Mucosa of rectum (tissue), 2 donors: ENCODE measurements at regions not wholly inside any gene's neighbourhood (a gene's known extent, or its start where the extent isn't known, plus 50 kb on each side); places are given as distances from the start of the nearest gene placed in this dataset.
A peak's percentile ranks its signal among the peaks of the same experiment; 100 is the strongest.

Source experiments
- H3K27ac ChIP-seq, 2 donors: one replicate each; pipeline ENCODE4 v1.7.0; 2013; ENCODE audit warnings: inconsistent platforms in 2 of 2, low read depth in 2 of 2, low read length in 2 of 2
- H3K27me3 ChIP-seq, 2 donors: one replicate each; pipeline ENCODE4 v1.7.0; 2013; ENCODE audit warnings: low read length in 2 of 2; ENCODE audit not compliant: control insufficient read depth in 2 of 2, insufficient read depth in 2 of 2
- H3K36me3 ChIP-seq, 2 donors: one replicate each; pipeline ENCODE4 v1.7.0; 2013; ENCODE audit warnings: low read length in 2 of 2; ENCODE audit not compliant: control insufficient read depth in 2 of 2, insufficient read depth in 2 of 2
- H3K4me1 ChIP-seq, 2 donors: one replicate each; pipeline ENCODE4 v1.7.0; 2013; ENCODE audit warnings: low read length in 2 of 2, mild to moderate bottlenecking in 1 of 2; ENCODE audit not compliant: control insufficient read depth in 2 of 2, insufficient read depth in 2 of 2
- H3K4me3 ChIP-seq, 2 donors: one replicate each; pipeline ENCODE4 v1.7.0; 2013; ENCODE audit warnings: low read length in 2 of 2
- H3K9ac ChIP-seq, 2 donors: one replicate each; pipeline ENCODE4 v1.7.0; 2013; ENCODE audit warnings: low read length in 2 of 2, low read depth in 1 of 2, mild to moderate bottlenecking in 1 of 2
- H3K9me3 ChIP-seq, 2 donors: one replicate each; pipeline ENCODE4 v1.7.0; 2013; ENCODE audit warnings: low read length in 2 of 2; ENCODE audit not compliant: control insufficient read depth in 2 of 2
- donor health status: healthy.
- donor health status: Normal muscosa, but diverticular disease.

GRCh38 chr11:76607431-76607830, 63.1 kb downstream of the LRRC32 start:
- no peak overlapping the region for H3K27ac ChIP-seq
- no peak overlapping the region for H3K9ac ChIP-seq
- H3K9me3 ChIP-seq, result no peaks in the 10 kb centered on the region
- no peak overlapping the region for H3K4me3 ChIP-seq
- H3K36me3 ChIP-seq, result no peaks in the 10 kb centered on the region
- no peaks in the 10 kb centered on the region for H3K27me3 ChIP-seq
- H3K4me1 ChIP-seq, result peaks cover 24 to 25% of the 10 kb centered on the region in 2 donors

GRCh38 chr11:76605338-76606074, 65.0 kb downstream of the LRRC32 start:
- Histone ChIP-seq H3K27ac (peak overlapping the region in 1 of 2 donors; percentile 45), H3K4me3 (peak overlapping the region in 1 of 2 donors; percentile 15), H3K9me3 (no peaks in the 10 kb centered on the region), H3K9ac (no peak overlapping the region), H3K4me1 (peaks cover 28 to 30% of the 10 kb centered on the region in 2 donors), H3K36me3 (no peaks in the 10 kb centered on the region), H3K27me3 (no peaks in the 10 kb centered on the region)

- Histone ChIP-seq H3K9ac (peak overlapping the region in 1 of 2 donors; percentile 24), H3K27ac (peak overlapping the region in 1 of 2 donors; percentile 45), H3K36me3 (no peaks in the 10 kb centered on the region), H3K9me3 (no peaks in the 10 kb centered on the region), H3K4me1 (peaks cover 28 to 30% of the 10 kb centered on the region in 2 donors), H3K4me3 (peak overlapping the region in 1 of 2 donors; percentile 15), H3K27me3 (no peaks in the 10 kb centered on the region)
These were observed 65.8 kb downstream of the LRRC32 start for GRCh38 chr11:76604626-76605241.

- Histone ChIP-seq H3K4me3 (no peak overlapping the region), H3K9ac (peak overlapping the region in 1 of 2 donors; percentile 32), H3K27ac (peak overlapping the region in 1 of 2 donors; percentile 45), H3K27me3 (no peaks in the 10 kb centered on the region), H3K36me3 (no peaks in the 10 kb centered on the region), H3K9me3 (no peaks in the 10 kb centered on the region), H3K4me1 (peaks cover 28 to 30% of the 10 kb centered on the region in 2 donors)
These were observed 66.4 kb downstream of the LRRC32 start for GRCh38 chr11:76604081-76604625.

- H3K9ac ChIP-seq, result no peak overlapping the region
These were observed 67.3 kb downstream of the LRRC32 start for GRCh38 chr11:76603202-76603601.

More at GRCh38 chr11:76603202-76603601, 67.3 kb downstream of the LRRC32 start:
- peaks cover 28 to 30% of the 10 kb centered on the region in 2 donors for H3K4me1 ChIP-seq
- H3K27me3 ChIP-seq, result no peaks in the 10 kb centered on the region
- no peaks in the 10 kb centered on the region for H3K9me3 ChIP-seq
- H3K36me3 ChIP-seq, result no peaks in the 10 kb centered on the region
- peak overlapping the region; percentile 7 to 73 for H3K27ac ChIP-seq
- no peak overlapping the region for H3K4me3 ChIP-seq
